Activated CD4-positive, alpha-beta T cell treated with anti-CD3 and anti-CD28 coated beads, Interleukin-2, amount 50 U/mL, for 16 hours (primary cell): ENCODE measurements at regions not wholly inside any gene's neighbourhood (a gene's known extent, or its start where the extent isn't known, plus 50 kb on each side); places are given as distances from the start of the nearest gene placed in this dataset.

Experiments
- DNase-seq: peaks from one replicate; pipeline ENCODE4 v3.0.0-alpha.2; 2020

DNA sequence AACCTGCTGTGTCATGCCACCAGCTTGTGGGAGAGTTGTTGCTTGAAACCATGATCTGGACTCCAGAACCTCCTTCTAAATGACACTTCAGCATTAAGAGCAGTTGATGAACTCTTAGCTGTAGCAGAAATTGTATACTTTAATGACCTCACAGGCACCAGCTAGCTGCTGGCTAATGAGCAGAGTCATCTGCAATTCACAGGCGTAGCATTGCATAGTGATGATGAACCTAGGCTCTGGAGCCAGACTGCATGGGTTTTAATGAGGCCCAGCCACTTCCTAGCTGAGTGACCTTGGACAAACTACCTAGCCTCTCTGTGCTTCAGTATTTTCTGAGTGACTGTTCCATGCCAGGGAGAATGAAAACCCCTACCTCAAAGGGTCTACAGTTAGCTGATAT lies 407.1 kb downstream of the LMO4 start:
- DNase-seq: no peak

DNA sequence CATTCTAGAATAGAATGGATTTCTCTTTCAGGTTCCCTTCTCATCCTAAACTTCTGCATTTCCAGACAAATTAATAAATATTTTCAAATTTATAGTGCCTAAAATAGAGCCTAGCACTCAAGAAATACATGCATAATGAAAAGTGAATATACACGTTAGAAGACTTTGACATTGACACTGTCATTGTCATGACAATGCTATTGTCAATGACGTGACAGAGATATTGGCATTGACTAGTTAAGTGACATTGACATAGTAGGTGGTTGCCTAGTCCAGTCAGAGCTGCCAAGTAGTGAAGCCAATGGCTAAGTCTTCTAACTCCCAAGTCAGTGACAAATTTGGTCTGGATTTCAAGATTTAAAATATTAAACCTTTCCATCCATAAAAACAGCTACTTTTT lies 410.5 kb downstream of the LMO4 start:
- no peak for DNase-seq

DNA sequence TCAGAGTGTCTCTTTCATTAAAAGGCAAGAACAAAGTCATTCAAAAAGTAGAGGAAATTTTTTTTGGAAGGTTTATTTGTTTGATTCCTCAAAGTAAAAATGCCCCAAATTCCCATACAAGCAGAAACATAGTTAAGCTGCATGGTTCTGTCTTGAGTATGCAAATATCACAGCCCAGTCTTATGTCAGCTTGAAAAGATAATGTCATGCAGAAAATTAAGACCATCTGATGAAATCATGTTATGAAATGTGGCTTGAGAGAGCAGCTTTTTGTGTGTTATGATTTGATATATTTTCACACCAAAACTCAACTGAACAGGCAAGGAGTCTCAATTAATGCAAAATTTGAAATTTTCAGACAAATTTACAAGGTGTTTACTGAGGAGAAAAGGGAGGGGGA lies 411.0 kb downstream of the LMO4 start:
- DNase-seq: no peak

DNA sequence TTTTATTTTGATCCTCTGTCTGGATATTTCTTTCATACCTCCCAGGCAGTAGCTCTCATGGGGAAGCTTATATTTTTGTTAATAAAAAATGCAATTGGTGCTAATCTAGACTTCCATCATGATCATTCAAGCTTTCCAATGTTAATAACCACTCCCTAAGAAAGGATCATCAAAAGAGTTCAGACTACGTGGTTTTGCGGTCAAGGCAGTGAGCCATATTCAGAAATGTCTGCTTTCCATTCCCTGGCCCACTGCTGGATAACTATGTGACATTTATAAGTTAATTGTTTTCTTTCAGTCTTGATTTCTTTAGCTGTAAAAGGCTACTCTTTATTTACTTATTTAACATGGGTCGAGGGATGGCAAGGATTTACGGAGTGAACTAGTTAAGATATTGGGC lies 414.6 kb downstream of the LMO4 start:
- no peak for DNase-seq

DNA sequence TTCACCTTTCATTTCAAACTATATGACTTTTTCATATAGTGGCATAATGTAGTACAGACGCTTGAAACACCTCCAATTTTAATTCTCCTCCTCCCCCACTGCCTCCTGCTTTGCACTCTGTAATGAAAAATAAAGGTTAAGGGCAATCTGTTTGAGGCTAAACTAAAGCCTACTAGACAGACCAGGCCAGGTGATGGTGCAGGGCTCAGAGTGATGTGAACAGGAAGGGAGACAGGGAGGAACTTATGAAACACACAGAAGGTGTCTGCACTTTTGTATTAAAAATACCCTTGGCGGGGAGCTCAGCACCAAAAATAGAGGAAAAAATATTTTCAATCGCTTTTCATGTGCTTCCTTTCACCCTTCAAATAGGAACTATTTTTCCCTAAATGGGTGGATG lies 415.4 kb downstream of the LMO4 start:
- DNase-seq: no peak

DNA sequence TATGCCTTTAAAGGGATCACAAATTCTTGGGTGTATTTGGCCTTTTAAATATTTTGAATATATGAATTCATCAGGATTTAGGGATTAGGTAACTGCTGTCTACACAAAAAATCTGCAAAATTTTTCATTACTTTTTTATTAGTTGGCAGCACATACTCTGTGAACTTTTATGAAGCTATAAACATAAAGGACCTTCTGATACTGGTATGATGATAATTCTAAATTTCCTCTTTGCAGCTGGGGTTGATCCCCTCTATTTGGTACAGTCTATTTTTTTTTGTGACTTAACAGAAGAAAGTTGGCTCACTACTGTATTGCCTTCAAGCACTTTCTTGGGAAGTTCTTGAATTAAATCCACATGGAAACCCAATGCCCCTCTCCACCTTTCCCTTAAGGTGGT lies 416.1 kb downstream of the LMO4 start:
- DNase-seq: no peak

DNA sequence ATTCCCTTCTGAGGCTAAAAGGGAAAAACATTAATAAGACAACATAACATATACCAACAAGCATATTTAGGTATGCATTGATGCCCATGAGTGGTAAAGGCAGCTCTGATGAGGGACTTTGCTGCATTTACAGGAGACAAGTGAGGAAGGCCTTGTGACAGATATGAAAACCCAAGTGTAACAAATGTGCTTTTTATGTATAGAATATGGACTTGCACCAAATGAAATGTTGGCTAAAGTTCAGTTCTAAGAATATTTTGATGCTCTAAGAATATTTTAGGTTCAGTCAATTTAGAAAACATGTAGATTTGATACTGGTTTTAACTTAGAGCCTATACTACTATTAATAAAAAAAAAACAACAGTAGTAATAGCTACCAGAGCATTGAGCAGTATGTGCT lies 424.7 kb downstream of the LMO4 start:
- DNase-seq: no peak

DNA sequence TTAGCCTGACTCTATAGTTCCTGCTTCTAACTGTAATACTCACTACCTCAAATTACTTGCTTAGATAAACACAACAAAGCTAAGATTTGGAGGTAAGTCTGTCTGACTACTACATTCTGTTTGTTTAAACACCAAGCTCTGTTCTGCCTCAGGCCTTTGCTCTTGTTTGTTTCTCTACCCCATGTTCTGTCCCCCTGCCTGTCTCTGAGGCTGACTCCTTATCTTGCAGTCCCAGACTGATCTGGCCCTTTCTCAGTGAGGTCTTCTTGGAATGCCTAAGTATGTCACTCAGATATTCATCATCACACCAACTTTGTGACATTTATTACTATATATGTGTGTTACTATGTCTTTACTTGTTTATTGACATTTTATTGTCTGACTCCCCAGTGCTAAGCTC lies 425.5 kb downstream of the LMO4 start:
- DNase-seq: no peak

DNA sequence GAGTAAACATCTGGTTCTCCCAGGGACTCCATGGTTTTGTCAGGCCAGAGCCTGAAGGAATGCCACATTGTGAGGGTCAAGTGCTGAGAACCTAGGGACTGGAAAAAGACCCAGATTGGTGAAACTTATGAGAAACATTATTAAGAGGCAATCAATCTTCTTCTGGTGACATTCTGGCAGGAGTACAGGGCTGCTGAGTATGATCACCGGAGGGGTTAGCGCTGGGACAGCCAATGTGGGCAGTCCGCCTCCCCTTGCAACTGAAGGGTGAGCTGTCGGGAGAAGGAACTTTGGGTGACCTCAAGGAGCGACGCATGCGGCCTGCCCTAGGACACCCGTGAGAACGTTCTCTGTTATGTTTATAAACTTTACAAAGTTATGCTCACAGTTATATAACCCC lies 429.0 kb downstream of the LMO4 start:
- no peak for DNase-seq

DNA sequence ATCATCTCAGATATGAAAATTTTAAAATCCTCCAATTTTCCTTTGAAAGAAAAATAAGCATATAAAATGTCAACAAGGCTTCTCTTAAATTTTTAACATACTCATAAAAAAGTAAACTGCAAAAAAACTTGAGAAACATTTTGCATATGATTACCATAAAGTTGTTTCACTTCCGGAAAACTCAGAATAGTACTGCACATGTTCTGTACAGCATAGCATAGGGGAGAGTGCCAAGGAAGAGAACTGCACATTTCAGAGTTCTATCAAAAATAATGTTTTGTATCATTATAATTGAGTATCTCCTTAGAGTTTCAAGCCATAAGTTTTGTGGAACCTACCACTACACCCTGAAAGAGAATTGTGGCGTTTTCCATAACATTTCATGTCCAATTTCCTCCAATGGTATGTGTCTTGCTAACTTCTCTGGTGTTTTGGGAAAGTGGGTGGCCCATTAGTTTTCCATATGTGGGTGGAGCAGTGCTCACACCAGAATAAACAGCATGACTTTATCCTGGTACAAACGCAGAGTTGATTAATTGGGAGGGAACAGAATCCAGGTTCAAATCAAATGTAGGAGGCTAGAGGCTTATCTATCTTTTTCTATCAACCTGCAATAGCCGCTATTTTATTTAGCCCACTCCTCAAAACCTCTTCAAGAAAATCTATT lies 430.9 kb downstream of the LMO4 start:
- no peak for DNase-seq

DNA sequence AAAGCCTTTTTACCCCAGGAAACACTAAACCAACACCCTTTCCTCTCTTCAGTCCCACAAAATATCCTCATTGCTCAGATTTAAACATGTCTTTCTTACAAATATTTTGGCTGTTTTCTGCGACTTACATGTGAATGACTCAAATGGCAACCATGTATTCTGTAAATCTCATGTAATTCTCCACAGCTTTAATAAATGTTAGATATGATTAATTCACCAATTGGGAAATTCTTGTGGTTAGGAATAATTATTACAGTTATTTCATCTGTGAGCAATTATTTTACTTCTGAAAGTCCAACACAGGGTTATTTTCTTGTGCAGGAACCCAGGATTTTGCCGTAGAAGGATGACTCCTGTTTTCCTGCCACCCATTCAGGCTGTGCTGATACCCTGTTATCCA lies 431.5 kb downstream of the LMO4 start:
- DNase-seq: no peak

DNA sequence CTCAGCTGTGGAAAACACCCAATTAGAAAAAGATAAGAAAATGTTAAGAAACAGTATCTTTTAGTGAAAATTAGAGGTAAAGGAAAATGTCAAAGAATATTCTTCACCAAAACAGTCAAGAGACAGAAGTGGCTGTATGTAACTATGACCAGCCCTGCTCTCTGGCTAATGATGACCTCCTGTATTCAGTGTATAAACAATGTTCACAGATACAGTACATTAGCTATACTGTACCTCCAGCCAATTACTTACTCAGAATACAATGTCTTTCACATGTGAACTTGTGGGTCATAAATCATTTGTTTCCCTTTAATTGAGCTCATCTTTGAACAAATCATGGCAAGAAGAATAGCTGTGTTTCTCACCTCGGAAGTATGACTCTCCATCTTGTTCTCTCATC lies 432.0 kb downstream of the LMO4 start:
- no peak for DNase-seq

DNA sequence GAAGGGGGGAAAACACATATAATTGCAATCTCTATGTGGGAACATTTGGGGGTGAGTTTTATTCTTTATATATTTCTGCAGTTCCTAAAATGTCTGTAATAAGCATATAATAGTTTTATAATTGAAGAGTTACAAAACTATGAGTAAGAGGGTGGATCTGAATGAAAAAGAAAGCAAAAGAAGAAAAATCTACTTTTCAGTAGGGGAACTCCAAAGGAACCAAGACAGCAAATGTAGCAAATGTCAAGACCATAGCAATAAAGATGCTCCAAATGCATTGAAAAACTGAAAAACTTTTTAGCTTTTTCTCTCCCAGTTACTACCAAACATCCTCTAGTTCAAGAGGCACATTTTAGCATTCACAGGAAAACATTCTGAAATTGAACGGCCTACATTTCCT lies 434.8 kb downstream of the LMO4 start:
- DNase-seq: no peak

DNA sequence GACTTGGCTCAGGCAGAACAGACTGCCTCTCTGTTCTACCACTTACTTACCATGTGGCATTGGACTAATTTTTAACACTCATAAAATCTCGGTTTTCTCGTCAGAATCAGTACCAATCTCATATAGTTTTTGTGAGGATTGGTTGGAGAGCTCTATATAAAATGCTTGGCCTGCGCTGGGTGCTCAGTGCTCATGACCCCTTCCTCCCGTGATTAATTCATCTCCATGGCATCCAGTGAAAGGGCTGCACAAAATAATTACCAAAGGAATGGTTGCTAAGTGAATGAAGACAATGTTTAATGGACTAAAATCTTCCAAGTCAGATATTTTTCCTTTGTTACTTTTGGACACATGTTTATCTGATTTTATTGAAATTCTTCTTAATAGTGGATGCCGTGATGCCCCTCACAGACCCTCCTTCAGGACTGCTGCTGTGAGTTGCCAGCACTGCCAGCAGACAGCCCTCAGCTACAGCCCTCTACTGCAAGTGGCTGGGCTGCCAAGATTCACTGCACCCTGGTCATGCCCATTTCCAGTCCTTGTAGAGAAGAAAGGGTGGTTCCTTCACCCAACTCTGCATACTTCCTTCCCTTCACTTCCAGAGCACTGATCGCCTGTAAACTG lies 436.5 kb downstream of the LMO4 start:
- no peak for DNase-seq

DNA sequence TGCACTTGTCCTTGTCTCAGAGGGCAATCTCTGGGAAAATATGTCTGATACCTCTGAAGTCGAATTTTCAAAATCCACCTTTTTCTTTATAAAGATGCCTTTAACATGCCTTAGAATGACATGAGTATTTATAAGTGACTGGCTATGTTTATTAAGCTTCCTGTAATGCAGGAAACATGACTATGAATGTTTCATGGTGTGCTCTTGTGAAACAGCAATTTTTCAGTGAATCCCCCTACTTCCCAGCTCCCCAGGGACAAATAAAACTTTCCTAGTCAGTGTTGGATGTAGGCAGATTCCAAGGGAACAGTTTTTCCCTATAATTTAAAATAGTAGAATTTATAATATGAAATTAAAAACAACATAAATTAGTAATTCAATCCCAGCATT lies 437.0 kb downstream of the LMO4 start:
- no peak for DNase-seq

DNA sequence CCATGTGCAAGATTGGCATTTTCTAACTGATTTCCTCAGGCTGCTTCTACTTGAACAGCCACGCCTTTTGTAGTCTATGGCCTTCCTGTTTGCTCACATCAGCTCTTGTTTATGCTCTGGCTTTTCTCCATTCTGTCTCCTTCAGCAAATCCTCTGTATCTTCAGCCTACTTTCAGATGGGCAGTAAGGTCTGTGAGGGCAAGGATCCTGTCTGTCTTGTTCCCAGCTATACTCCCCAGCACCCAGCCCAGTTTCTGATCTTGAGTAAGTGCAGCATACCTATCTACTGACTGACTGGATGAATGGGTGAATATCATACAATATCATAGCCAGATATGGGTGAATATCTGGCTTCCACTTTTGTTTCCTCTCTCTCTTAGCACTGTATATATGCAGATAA lies 438.1 kb downstream of the LMO4 start:
- no peak for DNase-seq

DNA sequence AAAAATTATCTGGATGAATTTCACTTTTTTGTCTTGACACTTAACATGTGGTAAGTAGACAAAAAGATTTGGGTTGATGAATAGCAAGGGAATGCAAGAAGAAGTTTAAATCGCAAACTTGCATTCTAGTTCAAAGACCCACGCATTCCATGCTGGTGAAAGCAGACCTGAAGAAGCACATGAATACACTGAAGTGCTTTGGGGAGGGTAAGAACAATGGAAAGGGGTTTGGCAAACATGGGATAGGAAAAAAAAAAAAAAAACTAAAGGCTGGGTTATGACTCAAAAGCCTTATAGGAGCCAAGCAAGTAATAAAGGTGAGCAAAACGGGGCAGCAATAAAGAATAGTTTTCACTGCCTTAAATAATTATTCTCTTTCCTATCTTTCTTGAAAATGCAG lies 450.2 kb downstream of the LMO4 start:
- DNase-seq: no peak

DNA sequence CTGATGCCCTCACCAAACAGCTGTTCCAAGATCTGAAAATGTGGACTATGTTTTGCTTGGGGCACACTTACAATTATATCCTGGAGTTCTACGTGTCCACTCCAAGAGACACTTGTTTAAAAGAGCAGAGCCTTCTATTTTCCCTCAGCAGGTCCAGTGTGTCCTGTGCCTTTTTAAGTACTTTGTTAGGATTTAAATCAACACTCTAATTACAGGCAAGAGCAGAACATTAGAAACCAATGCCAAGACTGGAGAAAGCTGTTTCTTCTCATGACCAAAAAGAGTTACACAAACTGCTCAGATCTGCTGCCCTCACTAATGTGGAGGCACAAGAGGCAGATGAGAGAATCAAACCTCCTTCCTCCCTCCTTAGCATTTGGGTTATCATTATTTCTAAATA lies 452.9 kb downstream of the LMO4 start:
- no peak for DNase-seq

DNA sequence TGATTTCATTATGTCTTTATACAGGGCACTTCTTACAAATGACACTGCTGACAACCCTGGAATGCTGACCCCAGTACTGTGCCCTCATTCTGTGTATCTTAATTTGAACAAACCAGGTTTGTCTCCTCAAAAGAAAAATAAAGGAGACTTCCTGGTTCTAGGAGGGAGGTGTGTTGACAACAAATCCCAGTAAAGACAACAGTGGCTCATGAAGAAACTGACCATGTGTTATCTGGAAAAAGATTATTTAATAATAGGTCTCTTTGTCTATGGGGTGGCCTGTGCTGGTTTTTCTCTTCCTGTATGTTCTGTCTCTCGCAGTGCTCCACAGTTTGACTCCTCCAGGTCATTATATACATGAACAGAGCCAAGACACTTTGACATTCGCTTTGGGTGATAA lies 454.6 kb downstream of the LMO4 start:
- no peak for DNase-seq

DNA sequence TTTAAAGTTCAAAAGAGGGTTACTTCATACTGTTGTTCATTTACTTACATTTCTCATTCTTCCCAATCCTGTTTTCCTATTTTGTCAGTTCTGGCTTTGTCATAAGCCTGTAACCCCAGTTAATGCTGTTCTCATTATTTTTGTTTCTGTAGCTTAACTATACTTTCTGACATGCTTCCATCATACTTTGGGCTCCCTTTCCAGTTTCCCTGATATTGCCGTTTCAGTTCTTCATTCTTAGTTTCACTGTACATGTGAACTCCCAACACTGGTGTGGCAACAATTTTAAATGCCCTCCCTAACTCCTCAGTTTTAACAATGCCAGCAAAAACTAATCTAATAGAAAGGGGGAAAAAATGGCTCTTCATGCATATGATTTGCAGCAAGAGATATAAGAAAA lies 456.7 kb downstream of the LMO4 start:
- DNase-seq: no peak

DNA sequence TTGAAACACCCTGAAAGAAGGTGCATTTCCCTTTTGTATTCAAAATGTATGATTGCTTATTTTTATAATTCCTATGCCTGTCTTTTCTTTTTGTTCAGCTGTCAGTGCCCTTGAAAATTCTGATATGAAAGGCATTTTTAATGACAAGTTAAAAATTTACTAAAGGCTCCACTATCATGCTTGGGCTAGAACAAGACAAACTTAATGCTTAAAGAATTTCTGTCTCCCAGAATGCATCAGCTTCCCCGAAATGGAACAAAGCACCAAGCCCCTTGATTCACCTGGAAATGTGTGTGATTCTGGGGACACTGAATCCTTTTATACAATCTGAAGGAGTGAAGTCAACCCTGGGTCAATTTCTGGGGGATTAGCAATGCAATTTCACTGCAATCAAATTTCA lies 457.5 kb downstream of the LMO4 start:
- no peak for DNase-seq

DNA sequence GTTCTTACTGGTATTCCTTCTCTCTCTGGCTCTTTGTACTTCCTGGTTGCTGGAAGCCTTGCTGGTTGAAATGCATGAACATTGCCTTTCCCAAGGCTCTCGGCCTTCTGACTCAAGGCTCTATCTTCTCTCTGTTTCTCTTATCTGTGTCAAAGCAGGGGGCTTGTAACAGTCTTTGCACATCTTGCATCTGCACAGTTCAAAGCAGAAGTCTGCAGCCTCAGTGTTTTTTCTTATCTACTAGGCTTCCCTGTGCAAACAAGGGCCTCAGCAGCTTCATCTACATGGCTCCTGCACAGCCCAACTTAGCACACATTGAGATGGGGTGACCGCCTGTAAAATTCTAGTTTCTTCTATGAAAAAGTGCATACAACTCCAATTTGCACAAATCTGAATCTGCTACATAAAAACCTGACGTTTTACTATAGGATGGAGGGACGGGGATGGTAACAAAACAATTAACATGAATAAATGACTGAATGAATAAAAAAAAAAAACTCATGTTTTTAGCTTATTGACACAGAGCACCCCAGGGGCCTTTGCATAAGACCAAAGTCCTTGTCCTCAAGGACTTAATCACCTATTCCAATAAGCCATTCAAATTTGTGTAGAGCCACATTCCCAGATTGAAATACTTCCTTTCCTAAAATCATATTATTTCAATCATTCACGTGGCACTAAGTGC lies 458.3 kb downstream of the LMO4 start:
- DNase-seq: no peak

DNA sequence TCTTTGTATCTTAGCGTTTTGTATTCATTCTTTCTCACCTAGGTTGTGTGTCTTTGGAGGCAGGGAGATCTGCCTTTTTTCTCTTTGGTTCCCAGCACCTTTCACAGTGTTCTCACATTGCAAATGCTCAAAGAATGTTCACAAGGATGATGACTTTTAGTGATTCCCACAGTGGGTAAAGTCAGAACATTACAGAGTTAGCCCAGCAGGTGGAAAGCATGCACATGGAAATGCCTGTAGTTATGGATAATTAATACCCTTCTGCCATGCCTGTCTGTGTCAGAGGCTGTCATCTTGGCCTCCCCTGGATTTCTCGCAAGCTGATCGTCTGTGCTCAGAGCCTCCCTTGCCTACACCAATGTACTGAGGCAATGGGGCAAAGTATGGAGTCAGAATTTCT lies 458.9 kb downstream of the LMO4 start:
- DNase-seq: no peak

DNA sequence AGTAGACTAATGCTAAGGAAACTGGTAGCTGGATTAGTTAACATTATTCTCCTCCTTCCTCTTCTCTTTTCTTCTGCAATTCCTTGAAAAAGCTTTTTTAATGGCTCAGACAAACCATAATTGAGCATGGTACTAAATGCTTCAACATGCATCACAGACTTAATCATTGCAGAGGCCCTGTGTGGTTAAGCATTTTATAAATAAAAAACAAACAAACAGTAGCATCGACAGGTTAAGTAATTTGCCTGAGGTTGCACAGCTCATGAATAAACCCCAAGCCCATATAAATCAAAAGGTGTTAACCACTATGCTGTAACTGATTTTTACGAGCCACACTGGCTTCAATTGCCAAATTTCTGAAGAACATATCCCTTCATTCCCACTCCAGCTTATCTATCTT lies 462.1 kb downstream of the LMO4 start:
- no peak for DNase-seq
